NT2/D1 (cell line): ENCODE measurements at regions not wholly inside any gene's neighbourhood (a gene's known extent, or its start where the extent isn't known, plus 50 kb on each side); places are given as distances from the start of the nearest gene placed in this dataset.

Experiments
- DNase-seq: peaks from one replicate; pipeline ENCODE4 v3.0.0-alpha.2; 2011; ENCODE audit warnings: low read depth, low spot score
- H3K27me3 ChIP-seq: 2 replicates; pipeline ENCODE4 v1.6.0; 2011; ENCODE audit warnings: mild to moderate bottlenecking; ENCODE audit not compliant: insufficient read length, insufficient read depth
- H3K36me3 ChIP-seq: 2 replicates; pipeline ENCODE4 v1.6.1; 2011; ENCODE audit warnings: mild to moderate bottlenecking, low read length, mixed read lengths; ENCODE audit not compliant: insufficient read depth, insufficient read length
- H3K4me1 ChIP-seq: 2 replicates; pipeline ENCODE4 v1.5.1; 2011; ENCODE audit not compliant: insufficient read depth, insufficient read length
- H3K4me3 ChIP-seq: 2 replicates; pipeline ENCODE4 v1.5.1; 2011; ENCODE audit warnings: low read depth; ENCODE audit not compliant: insufficient read length
- H3K9ac ChIP-seq: 2 replicates; pipeline ENCODE4 v1.6.0; 2011; ENCODE audit warnings: low read depth; ENCODE audit not compliant: insufficient read length
- H3K9me3 ChIP-seq: 2 replicates; pipeline ENCODE4 v1.5.1; 2011; ENCODE audit warnings: mild to moderate bottlenecking, low read length; ENCODE audit not compliant: insufficient read depth
- SUZ12 ChIP-seq: IDR thresholded peaks from 2 replicates; pipeline ENCODE4 v1.6.1; 2011; ENCODE audit not compliant: insufficient read length, insufficient read depth; ENCODE audit errors: extremely low read depth
- YY1 ChIP-seq: IDR thresholded peaks from 2 replicates; pipeline ENCODE4 v1.6.1; 2011; ENCODE audit not compliant: insufficient read length, insufficient read depth
- ZNF274 ChIP-seq: IDR thresholded peaks from 2 replicates; pipeline ENCODE4 v1.6.1; 2011; ENCODE audit warnings: mild to moderate bottlenecking, low read depth, low read length

DNA sequence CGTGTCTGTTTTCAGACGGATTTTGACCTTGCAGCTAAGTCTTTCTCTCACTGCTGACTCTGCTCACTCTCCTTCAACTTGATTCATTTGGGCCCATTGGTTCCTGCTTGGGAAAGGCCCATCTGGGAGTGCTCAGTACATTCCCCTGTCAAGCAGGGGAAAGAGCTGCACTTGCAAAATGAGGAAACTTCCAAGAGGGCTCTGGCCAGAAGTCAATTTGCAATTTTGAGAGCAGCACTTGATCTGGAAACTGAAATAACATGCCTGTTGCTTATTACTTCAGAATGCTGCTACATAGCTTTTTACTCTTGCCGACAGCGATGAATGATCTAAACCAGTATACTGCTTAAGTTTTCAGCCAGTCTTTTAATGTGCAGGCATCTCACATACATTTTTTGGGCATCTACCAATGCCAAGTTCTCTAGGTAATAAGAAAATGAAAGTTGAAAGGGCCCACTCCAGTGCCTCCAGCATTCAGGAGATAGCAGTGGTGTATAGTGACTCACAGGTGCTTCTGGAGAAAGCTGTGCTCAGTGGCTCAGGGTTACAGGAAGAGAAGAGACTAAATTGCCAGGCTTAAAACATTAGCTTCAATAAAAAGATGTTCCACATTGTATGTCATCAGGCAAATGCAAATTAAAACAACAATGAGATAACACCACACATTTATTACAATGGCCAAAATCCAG is 70.1 kb upstream of the RORA start:
- Histone ChIP-seq H3K9me3 (no peaks in the 10 kb centered on the region), H3K9ac (no peak overlapping the region), H3K36me3 (no peaks in the 10 kb centered on the region), H3K27me3 (no peaks in the 10 kb centered on the region), H3K4me3 (no peak overlapping the region), H3K4me1 (no peaks in the 10 kb centered on the region)
- DNase-seq: no peak
- no peak for TF ChIP-seq YY1
- no peak for TF ChIP-seq SUZ12

GRCh38 chr15:61295239-61295638 is 66.1 kb upstream of the RORA start:
- Histone ChIP-seq H3K36me3 (no peaks in the 10 kb centered on the region), H3K4me3 (no peak overlapping the region), H3K9ac (no peak overlapping the region), H3K27me3 (no peaks in the 10 kb centered on the region), H3K9me3 (no peaks in the 10 kb centered on the region), H3K4me1 (no peaks in the 10 kb centered on the region)
- no peak for DNase-seq
- TF ChIP-seq SUZ12: no peak
- TF ChIP-seq ZNF274: no peak
- TF ChIP-seq YY1: no peak

DNA sequence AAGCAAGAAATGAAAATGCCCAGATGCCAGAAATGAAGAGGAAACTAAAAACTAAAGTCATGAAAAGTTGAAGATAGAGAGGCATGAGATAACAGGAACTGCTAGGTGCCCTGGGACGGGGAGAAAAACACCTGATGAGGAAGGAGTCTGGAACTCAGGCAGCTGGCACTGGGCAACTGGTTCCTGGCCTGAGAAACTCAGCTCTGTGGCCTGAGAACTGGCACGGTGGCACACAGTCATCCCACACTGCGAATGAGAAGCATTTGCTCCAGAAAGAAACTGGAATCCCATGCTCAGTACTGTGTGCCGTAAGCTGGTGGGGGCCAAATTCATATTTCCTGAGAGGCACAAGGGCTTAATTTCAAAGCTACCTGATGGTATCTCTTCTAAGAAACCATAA is 53.6 kb upstream of the RORA start:
- no peak for DNase-seq
- no peak overlapping the region for H3K4me3 ChIP-seq
- no peaks in the 10 kb centered on the region for H3K36me3 ChIP-seq
- H3K9me3 ChIP-seq: no peaks in the 10 kb centered on the region
- no peaks in the 10 kb centered on the region for H3K27me3 ChIP-seq
- no peaks in the 10 kb centered on the region for H3K4me1 ChIP-seq
- TF ChIP-seq ZNF274: no peak
- no peak for TF ChIP-seq YY1
- TF ChIP-seq SUZ12: no peak
- H3K9ac ChIP-seq: no peak overlapping the region

- Histone ChIP-seq H3K4me1 (no peaks in the 10 kb centered on the region), H3K4me3 (no peak overlapping the region), H3K27me3 (no peaks in the 10 kb centered on the region), H3K9ac (no peak overlapping the region), H3K9me3 (no peaks in the 10 kb centered on the region), H3K36me3 (no peaks in the 10 kb centered on the region)
- no peak for DNase-seq
- TF ChIP-seq YY1 (no peak), ZNF274 (no peak), SUZ12 (no peak)
These were observed 52.2 kb upstream of the RORA start for GRCh38 chr15:61281328-61281727.
